Right lobe of liver (tissue), 6 donors: ENCODE measurements at regions not wholly inside any gene's neighbourhood (a gene's known extent, or its start where the extent isn't known, plus 50 kb on each side); places are given as distances from the start of the nearest gene placed in this dataset.

Experiments
- ATAC-seq, 4 donors: fragments of 200-7000 bp; cut with Tn5 transposase; one replicate each; pipeline ENCODE4 v1.9.1; 2020; ENCODE audit warnings: mild to moderate bottlenecking in 4 of 4, moderate library complexity in 4 of 4
- DNase-seq, 3 donors: peaks; one replicate each; pipeline ENCODE4 v3.0.0-alpha.2; 2020
- H3K27ac ChIP-seq, 3 donors: fragments of 200-600 bp; one replicate each; pipeline ENCODE4 v1.8.0; 2022
- H3K27me3 ChIP-seq, 2 donors: fragments of 200-600 bp; one replicate each; pipeline ENCODE4 v1.8.0; 2022
- H3K36me3 ChIP-seq, 4 donors: fragments of 200-600 bp; sonication (generic) in 1 of 4; one replicate each; pipeline versions ENCODE4 v1.5.1 to v1.8.0; 2017 to 2022; ENCODE audit warnings: control low read depth in 1 of 4
- H3K4me1 ChIP-seq, 4 donors: fragments of 200-600 bp; sonication (generic) in 1 of 4; one replicate each; pipeline versions ENCODE4 v1.5.1 to v1.8.0; 2017 to 2022; ENCODE audit warnings: control low read depth in 1 of 4
- H3K4me3 ChIP-seq, 3 donors: fragments of 200-600 bp; one replicate each; pipeline ENCODE4 v1.8.0; 2022
- H3K9me3 ChIP-seq, 4 donors: fragments of 200-600 bp; sonication (generic) in 1 of 4; one replicate each; pipeline versions ENCODE4 v1.5.1 to v1.8.0; 2017 to 2022; ENCODE audit warnings: control low read depth in 1 of 4
- POLR2A ChIP-seq: fragments of 450-650 bp; IDR thresholded peaks from one replicate; pipeline ENCODE4 v1.6.1; 2017; ENCODE audit warnings: antibody characterized with exemption, mild to moderate bottlenecking
- WGBS: methylation state at CpG from one replicate; pipeline ENCODE4 v1.1.6; 2018; ENCODE audit warnings: low coverage, low lambda C conversion rate; ENCODE audit not compliant: insufficient coverage; ENCODE audit errors: missing lambda C conversion rate; 5-methylcytosine and 5-hydroxymethylcytosine counted together
- intact Hi-C, 2 donors: fragments of 100-400 bp; cut with DNase I; formaldehyde crosslinking; loops; one replicate each; pipeline versions ENCODE4 v1.11.2 to v1.14.1; 2022
- small RNA-seq, 2 experiments: library from RNA; depleted of rRNA; stranded (forward); fragments of <200 nt; gene quantifications; one replicate each; pipeline ENCODE3, GENCODE V24; 2016
- TF ChIP-seq, protein P1 (sequence below), 4 donors: fragments of 200-600 bp in 3 of 4; fragments of 450-650 bp in 1 of 4; IDR thresholded peaks; one replicate each; pipeline versions ENCODE4 v1.5.1 to v1.8.0; 2016 to 2022; ENCODE audit warnings: antibody characterized with exemption in 4 of 4, mild to moderate bottlenecking in 2 of 4
- donor health status: DM: no; HTN: yes; CAD: no.
- donor health status: DM: no; HTN: no; CAD: no.
- donor health status: DM: no; HTN: no; CAD: no.
- donor health status: DM: no; HTN: yes; CAD: no.
- donor health status: DM: no; HTN: yes; CAD: no.

DNA sequence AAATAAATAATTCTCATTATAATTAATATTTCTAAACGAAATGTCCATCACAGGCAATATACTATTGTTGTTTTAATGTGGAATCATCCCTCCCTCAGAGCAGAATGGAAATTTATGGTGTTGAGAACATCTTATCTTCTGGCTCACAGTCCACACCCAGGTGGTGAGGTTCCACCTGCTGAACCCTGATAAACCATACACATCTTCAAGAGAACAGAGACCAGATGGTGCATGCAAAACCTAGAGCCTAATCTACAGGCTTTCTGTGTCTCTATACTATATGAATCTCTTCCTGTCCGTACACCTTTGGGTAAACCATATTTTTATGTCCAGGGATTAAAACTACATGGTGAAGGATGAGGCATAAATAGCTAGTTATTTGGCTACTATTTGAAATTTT lies 52.3 kb upstream of the UFL1 start:
- Histone ChIP-seq H3K27me3 (no peaks in the 10 kb centered on the region), H3K27ac (no peak overlapping the region), H3K4me3 (no peak overlapping the region), H3K36me3 (no peaks in the 10 kb centered on the region), H3K9me3 (no peaks in the 10 kb centered on the region), H3K4me1 (no peaks in the 10 kb centered on the region)
- 43% methylated on average over 2 of the region's 2 CpGs for WGBS
- DNase-seq (no peak), ATAC-seq (no peak)
- TF ChIP-seq POLR2A: no peak
- TF ChIP-seq, protein P1, sequence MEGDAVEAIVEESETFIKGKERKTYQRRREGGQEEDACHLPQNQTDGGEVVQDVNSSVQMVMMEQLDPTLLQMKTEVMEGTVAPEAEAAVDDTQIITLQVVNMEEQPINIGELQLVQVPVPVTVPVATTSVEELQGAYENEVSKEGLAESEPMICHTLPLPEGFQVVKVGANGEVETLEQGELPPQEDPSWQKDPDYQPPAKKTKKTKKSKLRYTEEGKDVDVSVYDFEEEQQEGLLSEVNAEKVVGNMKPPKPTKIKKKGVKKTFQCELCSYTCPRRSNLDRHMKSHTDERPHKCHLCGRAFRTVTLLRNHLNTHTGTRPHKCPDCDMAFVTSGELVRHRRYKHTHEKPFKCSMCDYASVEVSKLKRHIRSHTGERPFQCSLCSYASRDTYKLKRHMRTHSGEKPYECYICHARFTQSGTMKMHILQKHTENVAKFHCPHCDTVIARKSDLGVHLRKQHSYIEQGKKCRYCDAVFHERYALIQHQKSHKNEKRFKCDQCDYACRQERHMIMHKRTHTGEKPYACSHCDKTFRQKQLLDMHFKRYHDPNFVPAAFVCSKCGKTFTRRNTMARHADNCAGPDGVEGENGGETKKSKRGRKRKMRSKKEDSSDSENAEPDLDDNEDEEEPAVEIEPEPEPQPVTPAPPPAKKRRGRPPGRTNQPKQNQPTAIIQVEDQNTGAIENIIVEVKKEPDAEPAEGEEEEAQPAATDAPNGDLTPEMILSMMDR (IDR thresholded peaks at IDR 0.05): no peak
- intact Hi-C loops: no loop called here

DNA sequence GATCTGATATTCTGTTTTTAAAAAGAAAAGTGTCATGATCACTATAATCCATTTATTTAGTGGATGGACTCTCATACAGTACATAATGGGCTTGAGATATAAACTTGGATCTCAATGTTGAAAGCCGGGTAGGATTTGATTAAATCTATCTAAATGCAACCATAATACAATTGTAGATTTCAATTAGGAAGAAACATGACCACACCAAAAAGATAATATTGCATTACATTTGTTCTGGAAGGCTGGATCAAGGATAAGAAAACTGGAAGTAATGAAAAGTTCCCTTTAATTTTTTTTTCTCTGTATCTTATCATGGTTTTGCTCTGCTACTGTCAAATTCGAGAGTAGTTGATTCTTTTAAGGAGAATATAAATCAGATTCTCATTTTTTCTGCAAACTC lies 51.3 kb upstream of the UFL1 start:
- no peak overlapping the region for H3K27ac ChIP-seq
- TF ChIP-seq POLR2A: no peak
- TF ChIP-seq, protein P1 (IDR thresholded peaks at IDR 0.05): no peak
- no peaks in the 10 kb centered on the region for H3K9me3 ChIP-seq
- H3K4me1 ChIP-seq: no peaks in the 10 kb centered on the region
- ATAC-seq (no peak), DNase-seq (no peak)
- no peaks in the 10 kb centered on the region for H3K27me3 ChIP-seq
- H3K36me3 ChIP-seq: no peaks in the 10 kb centered on the region
- H3K4me3 ChIP-seq: no peak overlapping the region
- 53% methylated on average over 2 of the region's 2 CpGs for WGBS
- intact Hi-C loops: no loop called here

Small RNAs in the stretch of these regions (small RNA-seq; reads per million reads assigned to genes)
- 0 reads per million in 2 experiments for gene RN7SL797P
